Astrocyte of the spinal cord (primary cell): ENCODE measurements at regions not wholly inside any gene's neighbourhood (a gene's known extent, or its start where the extent isn't known, plus 50 kb on each side); places are given as distances from the start of the nearest gene placed in this dataset.

ENCODE experiments used
- DNase-seq: peaks from one replicate; pipeline ENCODE4 v3.0.0; 2011; ENCODE audit warnings: low read depth, low spot score
- H3K4me3 ChIP-seq: 2 replicates; pipeline ENCODE4 v1.5.1; 2011; ENCODE audit warnings: low read depth, mild to moderate bottlenecking, low read length, moderate library complexity
- in situ Hi-C: cut with HindIII; loops from 2 replicates; pipeline ENCODE4 v1.10.0; 2017; ENCODE audit warnings: low sequenced_read_pairs
- TF ChIP-seq, protein P1 (sequence below): IDR thresholded peaks from 2 replicates; pipeline ENCODE4 v1.5.1; 2012; ENCODE audit warnings: low read depth, mild to moderate bottlenecking, low read length, inconsistent platforms

DNA sequence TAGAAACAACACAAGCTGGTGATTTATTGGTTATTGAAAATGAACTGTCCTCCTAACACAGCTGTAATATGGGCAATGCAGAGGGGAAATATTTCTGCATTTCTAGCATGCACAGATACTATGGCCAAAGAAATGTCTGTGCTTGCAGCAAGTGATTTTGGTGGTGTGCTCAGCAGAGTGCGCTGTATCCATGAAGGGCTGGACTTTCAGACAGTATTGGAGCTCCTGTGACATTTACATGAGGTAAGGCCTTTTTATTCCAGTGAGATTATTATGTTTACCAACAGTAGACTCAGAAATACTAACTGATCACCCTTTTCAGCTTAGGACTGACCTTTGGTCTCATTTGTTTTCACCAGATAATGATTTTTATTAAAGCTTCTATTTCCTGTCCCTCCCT lies 1302.6 kb upstream of the EPHA6 start:
- TF ChIP-seq, protein P1, sequence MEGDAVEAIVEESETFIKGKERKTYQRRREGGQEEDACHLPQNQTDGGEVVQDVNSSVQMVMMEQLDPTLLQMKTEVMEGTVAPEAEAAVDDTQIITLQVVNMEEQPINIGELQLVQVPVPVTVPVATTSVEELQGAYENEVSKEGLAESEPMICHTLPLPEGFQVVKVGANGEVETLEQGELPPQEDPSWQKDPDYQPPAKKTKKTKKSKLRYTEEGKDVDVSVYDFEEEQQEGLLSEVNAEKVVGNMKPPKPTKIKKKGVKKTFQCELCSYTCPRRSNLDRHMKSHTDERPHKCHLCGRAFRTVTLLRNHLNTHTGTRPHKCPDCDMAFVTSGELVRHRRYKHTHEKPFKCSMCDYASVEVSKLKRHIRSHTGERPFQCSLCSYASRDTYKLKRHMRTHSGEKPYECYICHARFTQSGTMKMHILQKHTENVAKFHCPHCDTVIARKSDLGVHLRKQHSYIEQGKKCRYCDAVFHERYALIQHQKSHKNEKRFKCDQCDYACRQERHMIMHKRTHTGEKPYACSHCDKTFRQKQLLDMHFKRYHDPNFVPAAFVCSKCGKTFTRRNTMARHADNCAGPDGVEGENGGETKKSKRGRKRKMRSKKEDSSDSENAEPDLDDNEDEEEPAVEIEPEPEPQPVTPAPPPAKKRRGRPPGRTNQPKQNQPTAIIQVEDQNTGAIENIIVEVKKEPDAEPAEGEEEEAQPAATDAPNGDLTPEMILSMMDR, result no peak
- H3K4me3 ChIP-seq, result no peak overlapping the region
- in situ Hi-C loops, result no loop called here
- no peak for DNase-seq

DNA sequence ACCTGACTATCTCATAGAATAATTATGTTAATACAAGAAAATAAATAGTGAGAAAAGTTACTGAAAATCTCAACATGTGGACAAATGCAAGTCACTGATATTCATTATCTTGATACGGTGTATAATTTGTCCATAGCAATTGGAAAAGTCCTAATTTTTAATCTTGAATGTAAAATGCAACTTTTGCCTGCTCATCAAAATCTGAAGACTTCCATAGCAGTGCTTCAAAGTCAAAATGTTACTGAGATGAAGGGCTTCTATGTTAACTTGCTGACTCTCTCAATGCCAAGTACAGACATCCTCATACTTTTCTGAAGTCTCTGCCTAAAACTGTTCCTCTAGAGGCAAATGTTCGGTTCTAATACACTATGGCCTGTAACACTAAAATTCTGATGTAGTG lies 1300.1 kb upstream of the EPHA6 start:
- in situ Hi-C loops, result no loop called here
- no peak for DNase-seq
- TF ChIP-seq, protein P1, result no peak
- no peak overlapping the region for H3K4me3 ChIP-seq

DNA sequence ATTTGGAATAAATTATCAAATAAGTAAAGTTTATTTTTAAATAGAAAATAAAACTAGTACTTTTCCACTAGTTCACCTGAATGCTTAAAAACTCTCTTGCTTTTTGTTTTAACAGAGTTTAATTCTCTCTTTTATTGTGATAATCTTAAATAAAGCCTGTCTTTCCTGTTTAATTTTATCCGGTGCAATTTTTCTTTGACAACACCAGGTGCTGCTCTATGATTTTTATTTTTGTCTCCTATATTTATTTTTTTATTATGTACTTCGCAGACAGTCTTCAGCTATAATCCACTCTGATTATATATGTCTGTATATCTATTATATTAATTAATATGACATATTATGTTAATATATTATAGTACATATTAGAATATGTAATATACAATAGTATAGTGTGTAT lies 1293.0 kb upstream of the EPHA6 start:
- TF ChIP-seq, protein P1, result no peak
- H3K4me3 ChIP-seq, result no peak overlapping the region
- in situ Hi-C loops, result no loop called here
- no peak for DNase-seq

DNA sequence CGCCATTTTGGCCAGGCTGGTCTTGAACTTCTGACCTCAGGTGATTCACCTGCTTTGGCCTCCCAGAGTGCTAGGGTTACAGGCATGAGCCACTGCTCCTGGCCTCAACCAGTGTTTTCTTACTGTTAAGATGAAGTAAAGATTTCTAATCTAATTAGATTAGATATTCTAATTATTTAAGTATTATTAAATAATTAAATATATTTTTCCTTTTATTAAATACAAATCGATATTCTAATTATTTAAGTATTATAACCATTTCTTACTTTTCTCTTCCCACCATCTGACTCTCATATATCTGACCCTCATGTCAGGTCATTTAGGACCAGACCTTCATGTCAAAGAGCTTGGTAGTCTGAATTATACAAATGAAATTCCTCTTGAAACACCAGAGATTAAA lies 1291.9 kb upstream of the EPHA6 start:
- DNase-seq, result no peak
- in situ Hi-C loops, result no loop called here
- TF ChIP-seq, protein P1, result no peak
- no peak overlapping the region for H3K4me3 ChIP-seq

DNA sequence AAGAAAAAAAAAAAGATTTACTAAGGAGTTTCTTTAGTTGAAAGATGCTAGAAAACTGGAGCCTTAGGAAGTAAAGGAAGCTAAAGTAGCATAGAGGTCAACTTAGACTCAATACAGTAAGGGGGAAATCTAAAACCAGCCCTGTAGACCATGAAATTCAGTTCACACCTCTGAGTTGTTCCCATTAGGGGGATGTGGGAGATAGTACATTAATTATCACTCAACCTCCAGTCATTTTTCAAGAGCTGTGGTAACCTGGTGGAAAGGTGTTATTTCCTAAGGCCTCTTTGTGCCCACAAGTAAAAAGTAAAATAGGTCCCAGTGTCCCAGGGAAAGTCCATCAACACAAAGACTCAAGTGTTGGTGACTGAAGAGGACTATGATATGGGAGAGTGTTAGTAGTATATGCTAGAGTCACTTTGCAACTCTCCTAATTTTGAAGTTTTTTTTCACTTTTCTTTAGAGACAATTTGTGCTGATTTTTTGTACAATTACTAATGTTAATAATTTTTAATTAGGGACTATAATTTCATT lies 1274.4 kb upstream of the EPHA6 start:
- in situ Hi-C loops, result no loop called here
- no peak for DNase-seq
- H3K4me3 ChIP-seq, result no peak overlapping the region
- TF ChIP-seq, protein P1, result no peak

DNA sequence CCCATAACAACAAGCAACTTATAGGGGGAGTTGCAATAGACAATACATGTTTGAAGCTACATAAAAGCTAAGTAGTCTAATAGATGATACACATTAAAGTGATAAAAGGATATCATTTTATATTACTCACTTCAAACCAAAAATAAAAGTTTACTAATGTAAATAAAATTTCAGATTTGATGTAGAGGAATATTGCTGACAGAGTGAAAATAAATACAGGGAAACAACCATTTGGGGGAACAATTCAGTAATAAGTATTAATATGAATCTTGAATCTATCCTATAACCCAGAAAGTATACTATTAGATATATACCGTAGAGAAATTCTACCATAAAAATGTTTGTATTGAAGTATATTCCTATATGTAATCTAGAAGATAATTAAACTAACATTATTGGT lies 1248.9 kb upstream of the EPHA6 start:
- TF ChIP-seq, protein P1, result no peak
- no peak for DNase-seq
- in situ Hi-C loops, result no loop called here
- H3K4me3 ChIP-seq, result no peak overlapping the region

DNA sequence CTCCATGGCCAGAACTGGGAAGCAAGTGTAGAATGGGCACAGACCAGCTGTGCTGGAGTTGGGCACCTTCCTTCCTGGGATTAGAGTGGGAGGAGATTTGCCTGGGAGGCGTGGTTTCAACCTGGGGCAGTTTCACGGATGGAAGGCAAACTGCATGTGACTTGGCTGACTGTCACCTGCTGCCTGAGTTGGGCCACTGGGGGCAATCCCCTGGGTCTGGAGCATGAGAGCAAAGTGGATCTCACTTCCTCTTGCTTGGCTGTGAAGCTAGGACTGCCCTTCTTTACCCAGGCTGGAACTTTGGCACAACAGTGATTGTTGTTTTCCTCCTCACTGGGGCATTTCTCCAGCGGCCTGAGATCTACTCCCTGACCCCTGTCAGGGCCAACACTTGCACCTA lies 1247.0 kb upstream of the EPHA6 start:
- no peak for DNase-seq
- in situ Hi-C loops, result no loop called here
- TF ChIP-seq, protein P1, result no peak
- no peak overlapping the region for H3K4me3 ChIP-seq
